GM23338 (cell line): ENCODE measurements at regions not wholly inside any gene's neighbourhood (a gene's known extent, or its start where the extent isn't known, plus 50 kb on each side); places are given as distances from the start of the nearest gene placed in this dataset.

Experiments used
- ATAC-seq: fragments of 200-7000 bp; cut with Tn5 transposase; 3 replicates; pipeline ENCODE4 v1.9.1; 2020
- DNase-seq: peaks from one replicate; pipeline ENCODE4 v3.0.0-alpha.2; 2015; ENCODE audit warnings: low spot score
- H2AFZ ChIP-seq: fragments of 200-600 bp; sonication (generic); 2 replicates; pipeline ENCODE4 v1.8.0; 2016; ENCODE audit warnings: antibody characterized with exemption, mild to moderate bottlenecking, moderate library complexity
- H3F3A ChIP-seq: fragments of 200-600 bp; sonication (generic); replicated peaks from 2 replicates; pipeline ENCODE4 v1.8.0; 2017; ENCODE audit warnings: antibody characterized with exemption, mixed run types, low read depth
- H3K27ac ChIP-seq: fragments of 200-600 bp; sonication (generic); 2 replicates; pipeline ENCODE4 v1.6.1; 2016; ENCODE audit warnings: low read depth
- H3K27me3 ChIP-seq: fragments of 200-600 bp; sonication (generic); 2 replicates; pipeline ENCODE4 v1.8.0; 2016; ENCODE audit warnings: mild to moderate bottlenecking, mixed run types, moderate library complexity; ENCODE audit not compliant: insufficient read depth
- H3K36me3 ChIP-seq: fragments of 200-600 bp; sonication (generic); 2 replicates; pipeline ENCODE4 v1.8.0; 2016; ENCODE audit warnings: mild to moderate bottlenecking; ENCODE audit not compliant: insufficient read depth
- H3K4me1 ChIP-seq: fragments of 200-600 bp; sonication (generic); 2 replicates; pipeline ENCODE4 v1.8.0; 2016; ENCODE audit warnings: mild to moderate bottlenecking, moderate library complexity; ENCODE audit not compliant: insufficient read depth
- H3K4me2 ChIP-seq: fragments of 200-600 bp; sonication (generic); 2 replicates; pipeline ENCODE4 v1.7.1; 2017; ENCODE audit warnings: mixed run types
- H3K4me3 ChIP-seq: fragments of 200-600 bp; sonication (generic); 2 replicates; pipeline ENCODE4 v1.6.1; 2016; ENCODE audit warnings: mixed run types
- H3K79me2 ChIP-seq: fragments of 200-600 bp; sonication (generic); replicated peaks from 2 replicates; pipeline ENCODE4 v1.8.0; 2017; ENCODE audit warnings: mild to moderate bottlenecking; ENCODE audit not compliant: insufficient read depth
- H3K9me2 ChIP-seq: fragments of 200-600 bp; sonication (generic); 2 replicates; pipeline ENCODE4 v1.8.0; 2017; ENCODE audit not compliant: insufficient read depth
- H4K20me1 ChIP-seq: fragments of 200-600 bp; sonication (generic); replicated peaks from 2 replicates; pipeline ENCODE4 v1.8.0; 2017; ENCODE audit warnings: mild to moderate bottlenecking; ENCODE audit not compliant: insufficient read depth
- H3K27ac Mint-ChIP-seq: 2 replicates; pipeline ENCODE4 v1.8.0; 2020; ENCODE audit warnings: inconsistent platforms, mild to moderate bottlenecking, moderate library complexity, mixed read lengths
- H3K27me3 Mint-ChIP-seq: 3 replicates; pipeline ENCODE4 v1.8.0; 2022; ENCODE audit warnings: low read depth, mild to moderate bottlenecking, moderate library complexity, mixed read lengths, inconsistent platforms; ENCODE audit not compliant: insufficient read depth, poor library complexity
- H3K36me3 Mint-ChIP-seq: 3 replicates; pipeline ENCODE4 v1.8.0; 2021; ENCODE audit warnings: low read depth, mild to moderate bottlenecking, inconsistent platforms, moderate library complexity, mixed read lengths
- H3K4me1 Mint-ChIP-seq: 3 replicates; pipeline ENCODE4 v1.8.0; 2020; ENCODE audit warnings: mild to moderate bottlenecking, inconsistent platforms, mixed read lengths
- H3K4me3 Mint-ChIP-seq: 3 replicates; pipeline ENCODE4 v1.8.0; 2021; ENCODE audit warnings: moderate library complexity, mild to moderate bottlenecking, inconsistent platforms, mixed read lengths
- H3K9me3 Mint-ChIP-seq: 3 replicates; pipeline ENCODE4 v1.8.0; 2020; ENCODE audit warnings: moderate library complexity, mild to moderate bottlenecking, inconsistent platforms, mixed read lengths
- CREB1 ChIP-seq: fragments of 250-450 bp; sonication (Bioruptor Pico); IDR thresholded peaks from 2 replicates; pipeline ENCODE4 v1.5.0; 2020; ENCODE audit warnings: low read depth, mild to moderate bottlenecking, moderate library complexity
- EZH2 ChIP-seq: fragments of 200-600 bp; sonication (generic); IDR thresholded peaks from one replicate; pipeline ENCODE4 v1.8.0; 2017; ENCODE audit warnings: antibody characterized with exemption, mild to moderate bottlenecking, low read depth; ENCODE audit not compliant: unreplicated experiment
- EZH2phosphoT487 ChIP-seq: fragments of 200-600 bp; sonication (generic); IDR thresholded peaks from one replicate; pipeline ENCODE4 v1.8.1; 2018; ENCODE audit warnings: antibody characterized with exemption; ENCODE audit not compliant: unreplicated experiment
- NANOG ChIP-seq: IDR thresholded peaks from 2 replicates; pipeline ENCODE4 v1.6.1; 2016; ENCODE audit warnings: antibody characterized with exemption, borderline replicate concordance
- POLR2AphosphoS5 ChIP-seq: IDR thresholded peaks from 2 replicates; pipeline ENCODE4 v1.6.1; 2016; ENCODE audit warnings: antibody characterized with exemption, low read depth
- STAT1 ChIP-seq: IDR thresholded peaks from one replicate; pipeline ENCODE4 v1.6.1; 2016; ENCODE audit warnings: antibody characterized with exemption; ENCODE audit not compliant: unreplicated experiment
- TF ChIP-seq, protein P1 (sequence below): fragments of 250-450 bp; sonication (Bioruptor Pico); IDR thresholded peaks from 2 replicates; pipeline ENCODE4 v1.5.0; 2020; ENCODE audit warnings: mild to moderate bottlenecking, moderate library complexity
- TF ChIP-seq, protein P2 (sequence below): IDR thresholded peaks from 2 replicates; pipeline ENCODE4 v1.6.1; 2016; ENCODE audit warnings: antibody characterized with exemption

DNA sequence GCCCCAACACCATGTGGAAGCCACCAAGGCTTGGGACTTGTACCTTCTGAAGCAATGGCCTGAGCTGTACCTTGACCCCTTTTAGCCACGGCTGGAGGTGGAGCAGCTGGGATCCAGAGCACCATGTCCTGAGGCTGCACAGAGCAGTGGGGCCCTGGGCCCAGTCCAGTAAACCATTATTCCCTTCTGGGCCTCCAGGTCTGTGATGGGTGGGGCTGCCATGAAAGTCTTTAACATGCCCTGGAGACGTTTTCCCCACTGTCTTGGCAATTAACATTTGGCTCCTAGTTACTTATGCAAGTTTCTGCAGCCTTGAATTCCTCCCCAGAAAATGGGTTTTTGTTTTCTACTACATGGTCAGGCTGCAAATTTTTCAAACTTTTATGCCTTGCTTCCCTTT, 323.7 kb upstream of the ZP4 start:
- Mint-ChIP-seq H3K4me3 (no peak overlapping the region), H3K27me3 (no peaks in the 10 kb centered on the region), H3K4me1 (no peaks in the 10 kb centered on the region), H3K27ac (no peak overlapping the region), H3K9me3 (peaks cover 38% of the 10 kb centered on the region), H3K36me3 (peaks cover 26% of the 10 kb centered on the region)
- Histone ChIP-seq H4K20me1 (no peaks in the 10 kb centered on the region), H3K79me2 (no peaks in the 10 kb centered on the region), H3F3A (no peaks in the 10 kb centered on the region), H3K27ac (no peak overlapping the region), H3K4me1 (no peaks in the 10 kb centered on the region), H3K36me3 (peaks cover 10% of the 10 kb centered on the region), H3K4me2 (no peak overlapping the region), H3K9me2 (peaks cover 29% of the 10 kb centered on the region), H2AFZ (no peak overlapping the region), H3K4me3 (no peak overlapping the region), H3K27me3 (no peaks in the 10 kb centered on the region)
- DNase-seq = no peak
- TF ChIP-seq, protein P1, sequence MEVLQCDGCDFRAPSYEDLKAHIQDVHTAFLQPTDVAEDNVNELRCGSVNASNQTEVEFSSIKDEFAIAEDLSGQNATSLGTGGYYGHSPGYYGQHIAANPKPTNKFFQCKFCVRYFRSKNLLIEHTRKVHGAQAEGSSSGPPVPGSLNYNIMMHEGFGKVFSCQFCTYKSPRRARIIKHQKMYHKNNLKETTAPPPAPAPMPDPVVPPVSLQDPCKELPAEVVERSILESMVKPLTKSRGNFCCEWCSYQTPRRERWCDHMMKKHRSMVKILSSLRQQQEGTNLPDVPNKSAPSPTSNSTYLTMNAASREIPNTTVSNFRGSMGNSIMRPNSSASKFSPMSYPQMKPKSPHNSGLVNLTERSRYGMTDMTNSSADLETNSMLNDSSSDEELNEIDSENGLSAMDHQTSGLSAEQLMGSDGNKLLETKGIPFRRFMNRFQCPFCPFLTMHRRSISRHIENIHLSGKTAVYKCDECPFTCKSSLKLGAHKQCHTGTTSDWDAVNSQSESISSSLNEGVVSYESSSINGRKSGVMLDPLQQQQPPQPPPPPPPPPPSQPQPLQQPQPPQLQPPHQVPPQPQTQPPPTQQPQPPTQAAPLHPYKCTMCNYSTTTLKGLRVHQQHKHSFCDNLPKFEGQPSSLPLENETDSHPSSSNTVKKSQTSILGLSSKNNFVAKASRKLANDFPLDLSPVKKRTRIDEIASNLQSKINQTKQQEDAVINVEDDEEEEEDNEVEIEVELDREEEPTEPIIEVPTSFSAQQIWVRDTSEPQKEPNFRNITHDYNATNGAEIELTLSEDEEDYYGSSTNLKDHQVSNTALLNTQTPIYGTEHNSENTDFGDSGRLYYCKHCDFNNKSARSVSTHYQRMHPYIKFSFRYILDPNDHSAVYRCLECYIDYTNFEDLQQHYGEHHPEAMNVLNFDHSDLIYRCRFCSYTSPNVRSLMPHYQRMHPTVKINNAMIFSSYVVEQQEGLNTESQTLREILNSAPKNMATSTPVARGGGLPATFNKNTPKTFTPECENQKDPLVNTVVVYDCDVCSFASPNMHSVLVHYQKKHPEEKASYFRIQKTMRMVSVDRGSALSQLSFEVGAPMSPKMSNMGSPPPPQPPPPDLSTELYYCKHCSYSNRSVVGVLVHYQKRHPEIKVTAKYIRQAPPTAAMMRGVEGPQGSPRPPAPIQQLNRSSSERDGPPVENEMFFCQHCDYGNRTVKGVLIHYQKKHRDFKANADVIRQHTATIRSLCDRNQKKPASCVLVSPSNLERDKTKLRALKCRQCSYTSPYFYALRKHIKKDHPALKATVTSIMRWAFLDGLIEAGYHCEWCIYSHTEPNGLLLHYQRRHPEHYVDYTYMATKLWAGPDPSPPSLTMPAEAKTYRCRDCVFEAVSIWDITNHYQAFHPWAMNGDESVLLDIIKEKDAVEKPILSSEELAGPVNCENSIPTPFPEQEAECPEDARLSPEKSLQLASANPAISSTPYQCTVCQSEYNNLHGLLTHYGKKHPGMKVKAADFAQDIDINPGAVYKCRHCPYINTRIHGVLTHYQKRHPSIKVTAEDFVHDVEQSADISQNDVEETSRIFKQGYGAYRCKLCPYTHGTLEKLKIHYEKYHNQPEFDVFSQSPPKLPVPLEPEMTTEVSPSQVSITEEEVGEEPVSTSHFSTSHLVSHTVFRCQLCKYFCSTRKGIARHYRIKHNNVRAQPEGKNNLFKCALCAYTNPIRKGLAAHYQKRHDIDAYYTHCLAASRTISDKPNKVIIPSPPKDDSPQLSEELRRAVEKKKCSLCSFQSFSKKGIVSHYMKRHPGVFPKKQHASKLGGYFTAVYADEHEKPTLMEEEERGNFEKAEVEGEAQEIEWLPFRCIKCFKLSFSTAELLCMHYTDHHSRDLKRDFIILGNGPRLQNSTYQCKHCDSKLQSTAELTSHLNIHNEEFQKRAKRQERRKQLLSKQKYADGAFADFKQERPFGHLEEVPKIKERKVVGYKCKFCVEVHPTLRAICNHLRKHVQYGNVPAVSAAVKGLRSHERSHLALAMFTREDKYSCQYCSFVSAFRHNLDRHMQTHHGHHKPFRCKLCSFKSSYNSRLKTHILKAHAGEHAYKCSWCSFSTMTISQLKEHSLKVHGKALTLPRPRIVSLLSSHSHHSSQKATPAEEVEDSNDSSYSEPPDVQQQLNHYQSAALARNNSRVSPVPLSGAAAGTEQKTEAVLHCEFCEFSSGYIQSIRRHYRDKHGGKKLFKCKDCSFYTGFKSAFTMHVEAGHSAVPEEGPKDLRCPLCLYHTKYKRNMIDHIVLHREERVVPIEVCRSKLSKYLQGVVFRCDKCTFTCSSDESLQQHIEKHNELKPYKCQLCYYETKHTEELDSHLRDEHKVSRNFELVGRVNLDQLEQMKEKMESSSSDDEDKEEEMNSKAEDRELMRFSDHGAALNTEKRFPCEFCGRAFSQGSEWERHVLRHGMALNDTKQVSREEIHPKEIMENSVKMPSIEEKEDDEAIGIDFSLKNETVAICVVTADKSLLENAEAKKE = no peak
- TF ChIP-seq STAT1 = no peak
- no peak for TF ChIP-seq EZH2phosphoT487
- TF ChIP-seq EZH2 = no peak
- TF ChIP-seq POLR2AphosphoS5 = no peak
- ATAC-seq = no peak

DNA sequence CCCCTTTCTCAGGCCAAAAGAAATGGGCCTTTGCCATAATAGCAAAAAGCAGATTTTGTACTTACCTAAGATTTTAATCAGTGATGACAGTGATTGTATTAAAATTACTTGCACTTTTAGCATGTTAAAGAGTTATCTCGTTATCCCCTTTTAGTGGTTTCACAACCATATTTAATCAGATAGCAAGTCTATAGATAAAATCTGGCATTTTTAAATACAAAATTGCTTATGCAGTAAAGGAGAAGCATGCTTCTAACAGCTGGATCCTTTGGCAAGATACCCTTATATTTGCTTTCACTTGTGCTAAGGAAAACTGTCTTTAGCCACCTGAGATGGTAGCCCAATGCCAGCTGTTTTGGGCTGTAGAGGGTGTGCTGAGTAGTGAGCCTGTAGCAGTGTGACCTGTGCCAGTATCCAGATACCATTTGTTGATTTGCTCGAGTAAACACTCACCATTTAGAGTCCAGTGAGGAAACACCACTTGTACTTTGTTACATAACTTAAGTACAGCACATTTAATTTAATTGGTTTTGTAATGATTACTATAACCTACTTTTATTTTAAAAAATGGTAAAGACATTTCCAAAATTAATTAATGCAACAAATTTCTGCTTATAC, 314.4 kb upstream of the ZP4 start:
- H3K4me1 ChIP-seq = no peaks in the 10 kb centered on the region
- peaks cover 9% of the 10 kb centered on the region; the same call in 2 of the 3 replicates for H3K9me3 Mint-ChIP-seq
- no peak overlapping the region for H3K27ac ChIP-seq
- no peaks in the 10 kb centered on the region for H3K27me3 Mint-ChIP-seq
- H3K36me3 Mint-ChIP-seq = peaks cover 4% of the 10 kb centered on the region; the same call in 2 of the 3 replicates
- no peak overlapping the region for H2AFZ ChIP-seq
- ATAC-seq (no peak), DNase-seq (no peak)
- H3K9me2 ChIP-seq = no peaks in the 10 kb centered on the region
- no peak overlapping the region for H3K4me3 ChIP-seq
- H3K4me2 ChIP-seq = no peak overlapping the region
- H3F3A ChIP-seq = no peaks in the 10 kb centered on the region
- H3K27me3 ChIP-seq = no peaks in the 10 kb centered on the region
- H3K4me1 Mint-ChIP-seq = no peaks in the 10 kb centered on the region
- H3K79me2 ChIP-seq = no peaks in the 10 kb centered on the region
- H3K4me3 Mint-ChIP-seq = no peak overlapping the region
- H3K36me3 ChIP-seq = no peaks in the 10 kb centered on the region
- H3K27ac Mint-ChIP-seq = no peak overlapping the region
- no peaks in the 10 kb centered on the region for H4K20me1 ChIP-seq
- TF ChIP-seq CREB1 (CRISPR knock-in tag) (no peak), EZH2 (no peak), NANOG (no peak)
- TF ChIP-seq, protein P2, sequence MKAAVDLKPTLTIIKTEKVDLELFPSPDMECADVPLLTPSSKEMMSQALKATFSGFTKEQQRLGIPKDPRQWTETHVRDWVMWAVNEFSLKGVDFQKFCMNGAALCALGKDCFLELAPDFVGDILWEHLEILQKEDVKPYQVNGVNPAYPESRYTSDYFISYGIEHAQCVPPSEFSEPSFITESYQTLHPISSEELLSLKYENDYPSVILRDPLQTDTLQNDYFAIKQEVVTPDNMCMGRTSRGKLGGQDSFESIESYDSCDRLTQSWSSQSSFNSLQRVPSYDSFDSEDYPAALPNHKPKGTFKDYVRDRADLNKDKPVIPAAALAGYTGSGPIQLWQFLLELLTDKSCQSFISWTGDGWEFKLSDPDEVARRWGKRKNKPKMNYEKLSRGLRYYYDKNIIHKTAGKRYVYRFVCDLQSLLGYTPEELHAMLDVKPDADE = no peak
